ENCODE measurements at regions not wholly inside any gene's neighbourhood (a gene's known extent, or its start where the extent isn't known, plus 50 kb on each side); places are given as distances from the start of the nearest gene placed in this dataset.

DNA sequence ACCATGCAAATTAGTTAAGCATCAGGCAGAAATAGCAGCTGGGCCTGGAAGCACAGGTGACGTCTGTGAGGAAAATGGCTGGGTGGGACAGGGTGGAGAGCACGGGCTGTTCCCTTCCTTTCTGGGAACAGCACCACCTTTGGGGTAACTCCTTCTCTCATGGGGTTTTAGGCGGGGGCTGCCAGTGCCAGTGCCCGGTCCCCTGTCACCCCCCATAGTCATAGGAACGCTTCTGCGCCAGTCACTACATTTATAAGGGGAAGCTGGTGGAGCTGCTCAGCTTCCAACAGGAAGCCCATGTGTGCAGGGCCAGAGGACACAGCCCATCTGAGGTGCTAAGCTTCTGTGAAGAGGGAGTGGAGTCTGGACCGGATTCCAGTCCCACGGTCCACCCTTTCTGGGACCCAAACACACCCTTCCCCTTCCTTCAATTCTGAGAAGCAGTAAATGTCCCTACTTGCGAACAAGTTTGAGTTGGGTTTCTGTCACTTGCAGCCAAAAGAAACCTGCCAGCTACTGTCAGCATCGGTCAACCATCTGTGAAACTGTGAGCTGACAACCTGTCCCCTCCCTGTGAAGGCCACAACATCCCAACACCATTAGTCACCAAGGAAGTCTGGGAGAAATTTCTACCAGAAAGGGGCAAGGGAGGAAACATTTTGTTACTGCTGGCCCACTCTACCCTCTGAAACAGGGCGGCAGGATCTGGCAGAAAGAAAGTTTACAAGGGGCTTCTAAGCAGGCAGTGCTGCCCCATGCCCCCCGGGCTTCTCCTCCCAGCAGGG lies 86.0 kb upstream of the AMZ2 start:
- TF ChIP-seq, protein P1, sequence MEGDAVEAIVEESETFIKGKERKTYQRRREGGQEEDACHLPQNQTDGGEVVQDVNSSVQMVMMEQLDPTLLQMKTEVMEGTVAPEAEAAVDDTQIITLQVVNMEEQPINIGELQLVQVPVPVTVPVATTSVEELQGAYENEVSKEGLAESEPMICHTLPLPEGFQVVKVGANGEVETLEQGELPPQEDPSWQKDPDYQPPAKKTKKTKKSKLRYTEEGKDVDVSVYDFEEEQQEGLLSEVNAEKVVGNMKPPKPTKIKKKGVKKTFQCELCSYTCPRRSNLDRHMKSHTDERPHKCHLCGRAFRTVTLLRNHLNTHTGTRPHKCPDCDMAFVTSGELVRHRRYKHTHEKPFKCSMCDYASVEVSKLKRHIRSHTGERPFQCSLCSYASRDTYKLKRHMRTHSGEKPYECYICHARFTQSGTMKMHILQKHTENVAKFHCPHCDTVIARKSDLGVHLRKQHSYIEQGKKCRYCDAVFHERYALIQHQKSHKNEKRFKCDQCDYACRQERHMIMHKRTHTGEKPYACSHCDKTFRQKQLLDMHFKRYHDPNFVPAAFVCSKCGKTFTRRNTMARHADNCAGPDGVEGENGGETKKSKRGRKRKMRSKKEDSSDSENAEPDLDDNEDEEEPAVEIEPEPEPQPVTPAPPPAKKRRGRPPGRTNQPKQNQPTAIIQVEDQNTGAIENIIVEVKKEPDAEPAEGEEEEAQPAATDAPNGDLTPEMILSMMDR (IDR thresholded peaks at IDR 0.05), result no peak
- TF ChIP-seq POLR2A (IDR thresholded peaks at IDR 0.05), result no peak
- TF ChIP-seq POLR2AphosphoS5 (IDR thresholded peaks at IDR 0.05; ENCODE audit: insufficient read depth in 1 of 2, low read depth in 1 of 2), result no peak

Data from vagina (tissue), 2 donors.